ENCODE measurements at regions not wholly inside any gene's neighbourhood (a gene's known extent, or its start where the extent isn't known, plus 50 kb on each side); places are given as distances from the start of the nearest gene placed in this dataset.

DNA sequence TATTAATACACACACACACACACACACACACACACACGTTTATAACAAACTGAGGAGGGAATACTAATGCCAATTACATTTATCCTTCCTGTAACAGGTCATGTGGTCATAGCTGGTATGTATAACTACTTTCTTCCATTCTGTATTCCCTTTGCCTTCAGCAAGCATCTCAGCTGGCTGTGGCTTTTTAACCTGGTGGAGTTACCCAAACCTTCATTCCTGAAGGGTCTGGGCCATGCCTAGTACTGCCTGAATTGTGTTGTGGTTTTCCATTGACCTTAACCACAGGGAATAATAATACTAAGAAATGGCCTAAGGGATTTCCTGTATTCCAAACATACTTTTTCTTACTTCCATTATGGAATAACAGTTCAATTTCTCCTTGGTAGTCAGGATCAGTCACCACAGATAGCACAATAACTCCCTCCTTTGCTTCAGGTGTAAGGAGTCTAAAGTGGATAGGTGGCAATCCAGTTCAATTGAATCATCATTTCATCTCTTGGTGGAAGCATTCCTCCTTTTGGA, 222.2 kb upstream of the MEF2C start:
- DNase-seq = no peak
- WGBS, 2 donors = 0 to 29% methylated on average over 1 of the region's 1 CpG
- no peak for ATAC-seq (ENCODE audit: insufficient read depth, low FRiP score)
- H3K27ac ChIP-seq (ENCODE audit: low read depth in 1 of 2, low read length in 1 of 2) = no peak overlapping the region
- H3K27me3 ChIP-seq (ENCODE audit: control insufficient read depth in 3 of 3, insufficient read depth in 3 of 3, low read length in 2 of 3) = no peaks in the 10 kb centered on the region
- H3K4me3 ChIP-seq = no peak overlapping the region
- no peaks in the 10 kb centered on the region for H3K4me1 ChIP-seq (ENCODE audit: control insufficient read depth in 5 of 5, insufficient read depth in 5 of 5, low read length in 5 of 5)
- H3K9me3 ChIP-seq (ENCODE audit: control insufficient read depth in 4 of 4, insufficient read depth in 3 of 4, low read length in 3 of 4) = no peaks in the 10 kb centered on the region
- no peaks in the 10 kb centered on the region for H3K36me3 ChIP-seq (ENCODE audit: control insufficient read depth in 4 of 4, insufficient read depth in 4 of 4, low read length in 4 of 4)
- H3K9ac ChIP-seq (ENCODE audit: insufficient read depth in 1 of 2, low read length in 2 of 2) = no peak overlapping the region
- TF ChIP-seq, protein P1, sequence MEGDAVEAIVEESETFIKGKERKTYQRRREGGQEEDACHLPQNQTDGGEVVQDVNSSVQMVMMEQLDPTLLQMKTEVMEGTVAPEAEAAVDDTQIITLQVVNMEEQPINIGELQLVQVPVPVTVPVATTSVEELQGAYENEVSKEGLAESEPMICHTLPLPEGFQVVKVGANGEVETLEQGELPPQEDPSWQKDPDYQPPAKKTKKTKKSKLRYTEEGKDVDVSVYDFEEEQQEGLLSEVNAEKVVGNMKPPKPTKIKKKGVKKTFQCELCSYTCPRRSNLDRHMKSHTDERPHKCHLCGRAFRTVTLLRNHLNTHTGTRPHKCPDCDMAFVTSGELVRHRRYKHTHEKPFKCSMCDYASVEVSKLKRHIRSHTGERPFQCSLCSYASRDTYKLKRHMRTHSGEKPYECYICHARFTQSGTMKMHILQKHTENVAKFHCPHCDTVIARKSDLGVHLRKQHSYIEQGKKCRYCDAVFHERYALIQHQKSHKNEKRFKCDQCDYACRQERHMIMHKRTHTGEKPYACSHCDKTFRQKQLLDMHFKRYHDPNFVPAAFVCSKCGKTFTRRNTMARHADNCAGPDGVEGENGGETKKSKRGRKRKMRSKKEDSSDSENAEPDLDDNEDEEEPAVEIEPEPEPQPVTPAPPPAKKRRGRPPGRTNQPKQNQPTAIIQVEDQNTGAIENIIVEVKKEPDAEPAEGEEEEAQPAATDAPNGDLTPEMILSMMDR (IDR thresholded peaks at IDR 0.05; ENCODE audit: control extremely low read depth, extremely low read depth) = no peak

- Histone ChIP-seq H3K9me3 (ENCODE audit: control insufficient read depth in 4 of 4, insufficient read depth in 3 of 4, low read length in 3 of 4) (no peaks in the 10 kb centered on the region), H3K27ac (ENCODE audit: low read depth in 1 of 2, low read length in 1 of 2) (no peak overlapping the region)
- TF ChIP-seq, protein P1 (IDR thresholded peaks at IDR 0.05; ENCODE audit: control extremely low read depth, extremely low read depth) = no peak
These were observed 215.3 kb upstream of the MEF2C start for GRCh38 chr5:89098199-89098756.

DNA sequence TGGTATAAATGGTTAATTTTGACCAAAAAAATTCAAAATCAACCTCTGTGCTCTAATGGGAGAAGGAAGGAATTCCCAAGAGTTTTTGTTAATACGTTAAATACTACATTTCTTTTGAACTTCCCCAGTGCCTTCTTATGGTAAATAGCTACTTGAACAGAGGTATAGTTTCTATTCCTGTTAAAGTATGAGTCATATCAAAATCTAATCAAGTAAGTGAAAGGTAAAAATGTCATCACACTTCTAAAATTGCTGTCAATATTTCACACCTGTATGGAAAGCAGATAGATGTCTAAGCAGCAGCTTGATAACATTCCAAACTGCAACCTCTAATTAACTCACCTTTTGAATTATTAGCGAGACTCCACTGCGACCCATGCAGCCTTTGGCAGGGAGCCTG, 214.1 kb upstream of the MEF2C start:
- TF ChIP-seq, protein P1 (IDR thresholded peaks at IDR 0.05; ENCODE audit: control extremely low read depth, extremely low read depth) = no peak
- H3K27me3 ChIP-seq (ENCODE audit: control insufficient read depth in 3 of 3, insufficient read depth in 3 of 3, low read length in 2 of 3) = no peaks in the 10 kb centered on the region
- no peak overlapping the region for H3K27ac ChIP-seq (ENCODE audit: low read depth in 1 of 2, low read length in 1 of 2)
- no peaks in the 10 kb centered on the region for H3K9me3 ChIP-seq (ENCODE audit: control insufficient read depth in 4 of 4, insufficient read depth in 3 of 4, low read length in 3 of 4)
- WGBS, 2 donors = 74 to 88% methylated on average over 3 of the region's 3 CpGs
- H3K9ac ChIP-seq (ENCODE audit: insufficient read depth in 1 of 2, low read length in 2 of 2) = no peak overlapping the region
- ATAC-seq (ENCODE audit: insufficient read depth, low FRiP score) = no peak
- H3K4me3 ChIP-seq = no peak overlapping the region
- no peak for DNase-seq
- no peaks in the 10 kb centered on the region for H3K36me3 ChIP-seq (ENCODE audit: control insufficient read depth in 4 of 4, insufficient read depth in 4 of 4, low read length in 4 of 4)
- H3K4me1 ChIP-seq (ENCODE audit: control insufficient read depth in 5 of 5, insufficient read depth in 5 of 5, low read length in 5 of 5) = no peaks in the 10 kb centered on the region

More at GRCh38 chr5:89098199-89098756, 215.3 kb upstream of the MEF2C start:
- no peak for DNase-seq
- Histone ChIP-seq H3K4me1 (ENCODE audit: control insufficient read depth in 5 of 5, insufficient read depth in 5 of 5, low read length in 5 of 5) (no peaks in the 10 kb centered on the region), H3K27me3 (ENCODE audit: control insufficient read depth in 3 of 3, insufficient read depth in 3 of 3, low read length in 2 of 3) (no peaks in the 10 kb centered on the region), H3K9ac (ENCODE audit: insufficient read depth in 1 of 2, low read length in 2 of 2) (no peak overlapping the region), H3K36me3 (ENCODE audit: control insufficient read depth in 4 of 4, insufficient read depth in 4 of 4, low read length in 4 of 4) (no peaks in the 10 kb centered on the region), H3K4me3 (no peak overlapping the region)
- no peak for ATAC-seq (ENCODE audit: insufficient read depth, low FRiP score)

GRCh38 chr5:89095341-89095740, 212.4 kb upstream of the MEF2C start:
- no peak for DNase-seq
- no peaks in the 10 kb centered on the region for H3K36me3 ChIP-seq (ENCODE audit: control insufficient read depth in 4 of 4, insufficient read depth in 4 of 4, low read length in 4 of 4)
- no peaks in the 10 kb centered on the region for H3K27me3 ChIP-seq (ENCODE audit: control insufficient read depth in 3 of 3, insufficient read depth in 3 of 3, low read length in 2 of 3)
- no peak overlapping the region for H3K4me3 ChIP-seq
- TF ChIP-seq, protein P1 (IDR thresholded peaks at IDR 0.05; ENCODE audit: control extremely low read depth, extremely low read depth) = no peak
- 100% methylated on average over 2 of the region's 2 CpGs for WGBS, 2 donors
- ATAC-seq (ENCODE audit: insufficient read depth, low FRiP score) = no peak
- H3K27ac ChIP-seq (ENCODE audit: low read depth in 1 of 2, low read length in 1 of 2) = no peak overlapping the region
- H3K9me3 ChIP-seq (ENCODE audit: control insufficient read depth in 4 of 4, insufficient read depth in 3 of 4, low read length in 3 of 4) = no peaks in the 10 kb centered on the region
- no peak overlapping the region for H3K9ac ChIP-seq (ENCODE audit: insufficient read depth in 1 of 2, low read length in 2 of 2)
- H3K4me1 ChIP-seq (ENCODE audit: control insufficient read depth in 5 of 5, insufficient read depth in 5 of 5, low read length in 5 of 5) = no peaks in the 10 kb centered on the region

All from lung (tissue), 11 donors.